Spleen (tissue), 11 donors: ENCODE measurements at regions not wholly inside any gene's neighbourhood (a gene's known extent, or its start where the extent isn't known, plus 50 kb on each side); places are given as distances from the start of the nearest gene placed in this dataset.

Experiments used
- DNase-seq: peaks from one replicate; pipeline ENCODE4 v3.0.0-alpha.2; 2020
- H3K27ac ChIP-seq, 8 donors: fragments of 200-600 bp; sonication (generic) in 7 of 8; 1 replicate in 4 of 8; 2 replicates in 4 of 8; pipeline versions ENCODE4 v1.5.0 to v1.8.0; 2016 to 2021; ENCODE audit warnings: inconsistent platforms in 4 of 8, mild to moderate bottlenecking in 4 of 8, moderate library complexity in 1 of 8
- H3K27me3 ChIP-seq, 7 donors: fragments of 200-600 bp; sonication (generic) in 6 of 7; replicated peaks in 1 of 7; 1 replicate in 4 of 7; 2 replicates in 3 of 7; pipeline versions ENCODE4 v1.5.0 to v1.8.0; 2016 to 2021; ENCODE audit warnings: inconsistent platforms in 3 of 7, mild to moderate bottlenecking in 1 of 7
- H3K36me3 ChIP-seq, 6 donors: fragments of 200-600 bp; sonication (generic) in 5 of 6; 1 replicate in 4 of 6; 2 replicates in 2 of 6; pipeline versions ENCODE4 v1.5.0 to v1.8.0; 2016 to 2021; ENCODE audit warnings: inconsistent platforms in 2 of 6
- H3K4me1 ChIP-seq, 6 donors: fragments of 200-600 bp; sonication (generic) in 5 of 6; 1 replicate in 3 of 6; 2 replicates in 3 of 6; pipeline versions ENCODE4 v1.5.0 to v1.8.0; 2016 to 2021; ENCODE audit warnings: inconsistent platforms in 3 of 6
- H3K4me3 ChIP-seq, 8 donors: fragments of 200-600 bp; sonication (generic) in 7 of 8; 1 replicate in 4 of 8; 2 replicates in 4 of 8; pipeline versions ENCODE4 v1.5.0 to v1.8.0; 2016 to 2021; ENCODE audit warnings: inconsistent platforms in 4 of 8, mild to moderate bottlenecking in 4 of 8, moderate library complexity in 2 of 8
- H3K9me3 ChIP-seq, 8 donors: fragments of 200-600 bp; sonication (generic) in 7 of 8; 1 replicate in 4 of 8; 2 replicates in 4 of 8; pipeline versions ENCODE4 v1.5.0 to v1.8.0; 2016 to 2021; ENCODE audit warnings: inconsistent platforms in 4 of 8
- POLR2A ChIP-seq, 3 donors: fragments of 450-650 bp; IDR thresholded peaks; one replicate each; pipeline ENCODE4 v1.5.1; 2017; ENCODE audit warnings: antibody characterized with exemption in 3 of 3, mild to moderate bottlenecking in 1 of 3
- POLR2AphosphoS5 ChIP-seq, 3 donors: sonication (generic); formaldehyde crosslinking; IDR thresholded peaks; one replicate each; pipeline ENCODE4 v1.5.1; 2017; ENCODE audit warnings: antibody characterized with exemption in 3 of 3
- WGBS, 5 donors: extraction: QIAGEN DNeasy Blood & Tissue Kit in 3 of 5; methylation state at CpG; one replicate each; pipeline versions ENCODE4 v1.1.5 to v1.1.7; 2013 to 2018; 5-methylcytosine and 5-hydroxymethylcytosine counted together
- intact Hi-C: fragments of 100-400 bp; cut with DNase I; formaldehyde crosslinking; loops from one replicate; pipeline ENCODE4 v1.15.0; 2023; ENCODE audit warnings: low total_unique reads
- TF ChIP-seq, protein P1 (sequence below), 11 experiments: fragments of 200-600 bp in 7 of 11; fragments of 450-650 bp in 4 of 11; sonication (generic) in 4 of 11; IDR thresholded peaks in 8 of 11; conservative IDR thresholded peaks in 3 of 11; 1 replicate in 7 of 11; 2 replicates in 4 of 11; pipeline versions ENCODE4 v1.4.0 to v1.8.0; 2016 to 2021; ENCODE audit warnings: antibody characterized with exemption in 11 of 11, inconsistent platforms in 4 of 11, mild to moderate bottlenecking in 1 of 11
- donor health status: healthy with polysubstance abuse.
- donor health status: DM: no; HTN: no; CAD: no; lungs with moderate emphysema.
- donor health status: DM: no; HTN: no; CAD: no.
- donor health status: Bipolar disorder and iron deficiency.
- donor health status: healthy.
- donor health status: DM: no; HTN: no; CAD: no.
- donor health status: DM: yes; HTN: yes; CAD: no.

DNA sequence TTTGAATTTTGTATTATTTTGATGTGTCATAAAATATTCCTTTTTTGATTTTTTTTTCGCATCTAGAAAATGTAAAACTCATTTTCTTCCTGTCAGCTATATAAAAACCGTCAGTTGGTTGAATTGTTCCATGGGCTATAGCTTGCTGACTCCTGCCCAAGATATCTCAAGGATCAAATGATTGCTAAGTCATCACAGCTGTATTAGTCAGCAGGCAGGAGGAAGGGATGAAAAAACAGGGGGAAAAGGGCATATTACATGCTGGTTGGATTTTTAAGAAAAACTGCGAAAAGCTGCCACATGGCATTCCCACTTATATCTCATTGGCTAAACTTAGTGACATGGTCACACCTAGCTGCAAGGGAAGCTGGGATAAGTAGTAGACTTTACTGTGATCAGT is 569.9 kb downstream of the BCKDHB start:
- 60 to 88% (median 76%) methylated on average over 3 of the region's 3 CpGs for WGBS, 5 donors
- no peak overlapping the region for H3K4me3 ChIP-seq
- H3K27ac ChIP-seq, result no peak overlapping the region
- intact Hi-C loops, result no loop called here
- no peaks in the 10 kb centered on the region for H3K4me1 ChIP-seq
- peaks cover 0 to 11% (median 2%) of the 10 kb centered on the region in 8 donors for H3K9me3 ChIP-seq
- no peak for DNase-seq
- no peak for TF ChIP-seq POLR2AphosphoS5 (IDR thresholded peaks at IDR 0.05)
- TF ChIP-seq, protein P1, sequence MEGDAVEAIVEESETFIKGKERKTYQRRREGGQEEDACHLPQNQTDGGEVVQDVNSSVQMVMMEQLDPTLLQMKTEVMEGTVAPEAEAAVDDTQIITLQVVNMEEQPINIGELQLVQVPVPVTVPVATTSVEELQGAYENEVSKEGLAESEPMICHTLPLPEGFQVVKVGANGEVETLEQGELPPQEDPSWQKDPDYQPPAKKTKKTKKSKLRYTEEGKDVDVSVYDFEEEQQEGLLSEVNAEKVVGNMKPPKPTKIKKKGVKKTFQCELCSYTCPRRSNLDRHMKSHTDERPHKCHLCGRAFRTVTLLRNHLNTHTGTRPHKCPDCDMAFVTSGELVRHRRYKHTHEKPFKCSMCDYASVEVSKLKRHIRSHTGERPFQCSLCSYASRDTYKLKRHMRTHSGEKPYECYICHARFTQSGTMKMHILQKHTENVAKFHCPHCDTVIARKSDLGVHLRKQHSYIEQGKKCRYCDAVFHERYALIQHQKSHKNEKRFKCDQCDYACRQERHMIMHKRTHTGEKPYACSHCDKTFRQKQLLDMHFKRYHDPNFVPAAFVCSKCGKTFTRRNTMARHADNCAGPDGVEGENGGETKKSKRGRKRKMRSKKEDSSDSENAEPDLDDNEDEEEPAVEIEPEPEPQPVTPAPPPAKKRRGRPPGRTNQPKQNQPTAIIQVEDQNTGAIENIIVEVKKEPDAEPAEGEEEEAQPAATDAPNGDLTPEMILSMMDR (IDR thresholded peaks at IDR 0.05 in 8 of 11, conservative IDR thresholded peaks at IDR 0.05 in 3 of 11), result no peak
- TF ChIP-seq POLR2A (IDR thresholded peaks at IDR 0.05), result no peak
- no peaks in the 10 kb centered on the region for H3K36me3 ChIP-seq
- no peaks in the 10 kb centered on the region for H3K27me3 ChIP-seq

DNA sequence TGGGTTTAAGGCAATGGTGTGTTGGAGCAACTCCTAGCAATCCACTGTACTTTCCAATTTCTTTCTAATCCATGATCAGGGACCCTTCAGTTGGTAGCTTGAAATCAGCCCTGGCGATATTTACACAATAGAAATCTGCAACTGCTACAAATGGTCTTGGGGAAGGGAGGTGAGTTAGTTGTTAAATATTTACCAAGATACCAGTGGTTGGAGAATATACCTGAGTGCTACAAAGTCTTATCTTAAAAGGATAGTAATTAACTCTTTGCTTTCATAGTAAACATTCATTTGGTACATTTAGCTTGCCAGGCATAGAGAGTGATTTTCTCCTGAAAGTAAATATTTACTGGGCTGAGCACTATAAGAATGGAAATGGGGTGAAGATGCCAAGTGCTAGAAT is 568.2 kb downstream of the BCKDHB start:
- Histone ChIP-seq H3K4me3 (no peak overlapping the region), H3K36me3 (no peaks in the 10 kb centered on the region), H3K27me3 (no peaks in the 10 kb centered on the region), H3K4me1 (no peaks in the 10 kb centered on the region), H3K27ac (no peak overlapping the region), H3K9me3 (peaks cover 0 to 11% (median 2%) of the 10 kb centered on the region in 8 donors)
- no peak for DNase-seq
- TF ChIP-seq POLR2A (IDR thresholded peaks at IDR 0.05), result no peak
- no peak for TF ChIP-seq POLR2AphosphoS5 (IDR thresholded peaks at IDR 0.05)
- TF ChIP-seq, protein P1 (IDR thresholded peaks at IDR 0.05 in 8 of 11, conservative IDR thresholded peaks at IDR 0.05 in 3 of 11), result no peak
- WGBS, 5 donors, result 64 to 91% (median 88%) methylated on average over 1 of the region's 1 CpG
- intact Hi-C loops, result no loop called here

DNA sequence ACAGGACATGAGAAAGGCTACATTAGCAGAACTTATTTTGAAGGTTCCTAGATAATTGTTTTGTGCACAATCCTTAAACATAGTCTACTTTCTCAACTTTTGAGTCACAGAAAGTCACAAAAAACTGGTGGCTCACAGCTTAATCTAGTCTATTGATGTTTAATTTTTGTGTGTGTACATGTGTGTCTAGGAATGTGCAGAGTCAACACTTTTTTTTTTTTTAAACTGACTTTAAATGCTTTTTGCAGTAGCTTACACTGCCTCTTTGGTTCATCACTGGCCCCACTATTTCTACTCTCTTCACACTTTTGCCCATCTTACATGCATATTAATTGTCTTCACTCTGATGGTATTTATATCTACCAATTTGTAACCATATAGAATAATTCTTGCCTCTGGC is 566.9 kb downstream of the BCKDHB start:
- Histone ChIP-seq H3K36me3 (no peaks in the 10 kb centered on the region), H3K27me3 (no peaks in the 10 kb centered on the region), H3K4me3 (no peak overlapping the region), H3K27ac (no peak overlapping the region), H3K4me1 (no peaks in the 10 kb centered on the region), H3K9me3 (peaks cover 0 to 11% (median 2%) of the 10 kb centered on the region in 8 donors)
- no peak for DNase-seq
- intact Hi-C loops, result no loop called here
- TF ChIP-seq POLR2A (IDR thresholded peaks at IDR 0.05) (no peak), POLR2AphosphoS5 (IDR thresholded peaks at IDR 0.05) (no peak)
- TF ChIP-seq, protein P1 (IDR thresholded peaks at IDR 0.05 in 8 of 11, conservative IDR thresholded peaks at IDR 0.05 in 3 of 11), result no peak

DNA sequence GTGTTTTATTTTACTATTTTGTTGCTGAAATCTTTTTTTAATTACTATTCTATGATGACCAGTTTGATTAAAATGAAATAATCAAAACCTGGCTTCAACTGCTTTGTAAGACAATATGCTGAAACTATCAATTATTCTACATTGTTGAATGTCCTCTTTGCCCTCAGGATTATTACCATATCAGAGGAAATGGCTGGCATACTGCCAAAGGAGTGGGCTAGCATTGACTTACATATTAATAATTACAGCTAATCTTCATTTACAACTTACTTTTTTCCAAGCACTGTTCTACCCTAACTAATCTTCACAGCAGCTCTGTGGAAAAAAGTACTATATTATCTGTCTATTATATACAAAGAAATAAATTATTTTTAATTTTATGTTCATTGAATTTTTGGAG is 560.5 kb downstream of the BCKDHB start:
- Histone ChIP-seq H3K9me3 (no peaks in the 10 kb centered on the region), H3K36me3 (no peaks in the 10 kb centered on the region), H3K4me1 (no peaks in the 10 kb centered on the region), H3K4me3 (no peak overlapping the region), H3K27ac (no peak overlapping the region), H3K27me3 (no peaks in the 10 kb centered on the region)
- TF ChIP-seq POLR2A (IDR thresholded peaks at IDR 0.05) (no peak), POLR2AphosphoS5 (IDR thresholded peaks at IDR 0.05) (no peak)
- TF ChIP-seq, protein P1 (IDR thresholded peaks at IDR 0.05 in 8 of 11, conservative IDR thresholded peaks at IDR 0.05 in 3 of 11), result no peak
- DNase-seq, result no peak
- intact Hi-C loops, result no loop called here
